ENCODE measurements at regions not wholly inside any gene's neighbourhood (a gene's known extent, or its start where the extent isn't known, plus 50 kb on each side); places are given as distances from the start of the nearest gene placed in this dataset.

DNA sequence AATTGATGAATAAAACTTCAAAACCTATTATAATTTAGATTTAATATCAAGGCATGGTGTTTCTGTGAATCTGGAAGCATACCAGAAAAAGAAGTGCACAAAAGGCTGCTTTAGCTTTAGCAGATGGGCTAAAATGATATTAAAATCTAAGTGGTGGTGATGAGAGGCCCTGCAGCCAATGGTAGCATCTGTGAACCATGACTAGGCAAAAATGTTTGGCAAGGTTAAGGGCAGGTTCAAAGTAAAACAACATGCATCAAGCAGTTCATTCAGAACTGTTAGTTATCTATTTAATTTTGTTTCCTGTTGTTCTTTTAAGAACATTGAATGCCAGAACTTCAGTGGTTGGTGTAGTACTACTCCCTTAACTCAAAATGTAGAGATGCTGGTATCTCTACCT is 1736.9 kb upstream of the CELF4 start:
- Histone ChIP-seq H3K4me2 (ENCODE audit: insufficient read depth, low read length) (no peak overlapping the region), H3K27me3 (ENCODE audit: control insufficient read depth in 2 of 2, insufficient read depth in 2 of 2, low read length in 2 of 2) (no peaks in the 10 kb centered on the region), H3K79me2 (ENCODE audit: control insufficient read depth, insufficient read depth, low read length) (no peaks in the 10 kb centered on the region), H4K20me1 (replicated peaks; ENCODE audit: control insufficient read depth, extremely low read depth, insufficient read depth, low read length) (no peaks in the 10 kb centered on the region), H3K36me3 (ENCODE audit: control insufficient read depth in 2 of 2, extremely low read depth in 1 of 2, insufficient read depth in 2 of 2, low read length in 2 of 2) (no peaks in the 10 kb centered on the region), H3K27ac (ENCODE audit: insufficient read depth, low read depth, low read length) (no peak overlapping the region), H3K9me3 (replicated peaks; ENCODE audit: control insufficient read depth, insufficient read depth, low read length) (no peaks in the 10 kb centered on the region), H3K9me1 (replicated peaks; ENCODE audit: control insufficient read depth, extremely low read depth, insufficient read depth, low read length) (no peaks in the 10 kb centered on the region), H3K4me3 (replicated peaks in 1 of 3; ENCODE audit: insufficient read depth in 1 of 3, low read depth in 1 of 3, low read length in 3 of 3) (no peak overlapping the region), H3K9ac (replicated peaks; ENCODE audit: extremely low read depth, insufficient read depth, low read length) (no peak overlapping the region), H3K4me1 (ENCODE audit: control insufficient read depth, extremely low read depth, insufficient read depth, low read length) (no peaks in the 10 kb centered on the region), H2AFZ (ENCODE audit: low read depth, low read length) (no peak overlapping the region)
- FAIRE-seq (no peak), DNase-seq (ENCODE audit: low read depth, low spot score) (no peak)
- ChIA-PET CTCF (no interaction called here), POLR2A (no interaction called here)
- dilution Hi-C loops (cut with MboI; ENCODE audit: extremely low pct_ligation_motif_present, low sequenced_read_pairs): no loop called here
- intact Hi-C loops (cut with micrococcal nuclease): no loop called here
- no TSS peak for BruUV-seq (replicated peaks)
- TF ChIP-seq FOS (IDR thresholded peaks at IDR 0.05; ENCODE audit: borderline replicate concordance, insufficient read depth, low read length) (no peak), GATA2 (IDR thresholded peaks at IDR 0.05; ENCODE audit: insufficient read depth, insufficient read length, low read depth, low read length) (no peak), POLR2A (IDR thresholded peaks at IDR 0.05; ENCODE audit: low read depth, low read length) (no peak), POLR2AphosphoS5 (IDR thresholded peaks at IDR 0.05; ENCODE audit: insufficient read depth, low read depth, low read length) (no peak), JUN (IDR thresholded peaks at IDR 0.05; ENCODE audit: borderline replicate concordance, insufficient read depth, insufficient read length, low read depth) (no peak), MYC (IDR thresholded peaks at IDR 0.05; ENCODE audit: low read depth, low read length) (no peak), EZH2 (IDR thresholded peaks at IDR 0.05; ENCODE audit: borderline replicate concordance, low read depth, low read length, severe bottlenecking) (no peak)
- TF ChIP-seq, protein P1, sequence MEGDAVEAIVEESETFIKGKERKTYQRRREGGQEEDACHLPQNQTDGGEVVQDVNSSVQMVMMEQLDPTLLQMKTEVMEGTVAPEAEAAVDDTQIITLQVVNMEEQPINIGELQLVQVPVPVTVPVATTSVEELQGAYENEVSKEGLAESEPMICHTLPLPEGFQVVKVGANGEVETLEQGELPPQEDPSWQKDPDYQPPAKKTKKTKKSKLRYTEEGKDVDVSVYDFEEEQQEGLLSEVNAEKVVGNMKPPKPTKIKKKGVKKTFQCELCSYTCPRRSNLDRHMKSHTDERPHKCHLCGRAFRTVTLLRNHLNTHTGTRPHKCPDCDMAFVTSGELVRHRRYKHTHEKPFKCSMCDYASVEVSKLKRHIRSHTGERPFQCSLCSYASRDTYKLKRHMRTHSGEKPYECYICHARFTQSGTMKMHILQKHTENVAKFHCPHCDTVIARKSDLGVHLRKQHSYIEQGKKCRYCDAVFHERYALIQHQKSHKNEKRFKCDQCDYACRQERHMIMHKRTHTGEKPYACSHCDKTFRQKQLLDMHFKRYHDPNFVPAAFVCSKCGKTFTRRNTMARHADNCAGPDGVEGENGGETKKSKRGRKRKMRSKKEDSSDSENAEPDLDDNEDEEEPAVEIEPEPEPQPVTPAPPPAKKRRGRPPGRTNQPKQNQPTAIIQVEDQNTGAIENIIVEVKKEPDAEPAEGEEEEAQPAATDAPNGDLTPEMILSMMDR (IDR thresholded peaks at IDR 0.05; ENCODE audit: extremely low read depth in 1 of 2, insufficient read depth in 1 of 2, low read depth in 1 of 2, low read length in 2 of 2): no peak
- TF ChIP-seq, protein P2, sequence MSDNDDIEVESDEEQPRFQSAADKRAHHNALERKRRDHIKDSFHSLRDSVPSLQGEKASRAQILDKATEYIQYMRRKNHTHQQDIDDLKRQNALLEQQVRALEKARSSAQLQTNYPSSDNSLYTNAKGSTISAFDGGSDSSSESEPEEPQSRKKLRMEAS (IDR thresholded peaks at IDR 0.05; ENCODE audit: insufficient read depth, insufficient read length): no peak

All from endothelial cell of umbilical vein (primary cell).